IMR-90 (cell line): ENCODE measurements at regions not wholly inside any gene's neighbourhood (a gene's known extent, or its start where the extent isn't known, plus 50 kb on each side); places are given as distances from the start of the nearest gene placed in this dataset.

Experiments
- ATAC-seq: fragments of 200-7000 bp; cut with Tn5 transposase; 2 replicates; pipeline ENCODE4 v1.9.1; 2020; ENCODE audit warnings: low read depth, mild to moderate bottlenecking, moderate library complexity
- BruUV-seq: library from RNA; stranded (reverse); fragments of 400-500 nt; replicated peaks from 2 replicates; lab custom pipeline; 2021; lab: Mats Ljungman, UMichigan
- CTCF ChIA-PET: fragments of 300-600 bp; formaldehyde crosslinking; extraction: SDS; loops from one replicate; lab custom pipeline; 2021; ENCODE audit warnings: antibody characterized with exemption; lab: Yijun Ruan, JAX
- POLR2A ChIA-PET: fragments of 300-600 bp; sonication (Branson Sonifier 250); formaldehyde crosslinking; loops from one replicate; lab custom pipeline; 2022; ENCODE audit warnings: antibody characterized with exemption; ENCODE audit not compliant: unreplicated experiment; lab: Charles Lee
- DNase-seq: peaks from one replicate; pipeline ENCODE4 v3.0.0; 2013
- H2AFZ ChIP-seq: replicated peaks from 2 replicates; pipeline ENCODE3; 2013; ENCODE audit warnings: low read length, mild to moderate bottlenecking; ENCODE audit not compliant: poor library complexity
- H2AK5ac ChIP-seq: 2 replicates; pipeline ENCODE4 v1.6.1; 2013; ENCODE audit warnings: low read depth, low read length, inconsistent platforms
- H2AK9ac ChIP-seq: replicated peaks from 2 replicates; pipeline ENCODE3; 2013; ENCODE audit warnings: mild to moderate bottlenecking, low read depth, low read length, moderate library complexity; ENCODE audit not compliant: poor library complexity
- H2BK120ac ChIP-seq: 2 replicates; pipeline ENCODE4 v1.6.1; 2013; ENCODE audit warnings: low read depth, low read length, inconsistent platforms
- H2BK15ac ChIP-seq: 3 replicates; pipeline ENCODE4 v1.6.1; 2013; ENCODE audit warnings: low read depth, low read length, inconsistent platforms
- H2BK20ac ChIP-seq: 2 replicates; pipeline ENCODE4 v1.6.1; 2013; ENCODE audit warnings: low read depth, mild to moderate bottlenecking, inconsistent platforms, low read length, moderate library complexity
- H2BK5ac ChIP-seq: 2 replicates; pipeline ENCODE4 v1.6.1; 2013; ENCODE audit warnings: mild to moderate bottlenecking, low read depth, low read length, inconsistent platforms; ENCODE audit not compliant: poor library complexity, severe bottlenecking
- H3K14ac ChIP-seq: replicated peaks from 2 replicates; pipeline ENCODE4 v1.6.1; 2013; ENCODE audit warnings: low read depth, low read length, inconsistent platforms
- H3K18ac ChIP-seq: 2 replicates; pipeline ENCODE4 v1.6.1; 2013; ENCODE audit warnings: low read depth, low read length, control low read depth
- H3K23ac ChIP-seq: 2 replicates; pipeline ENCODE4 v1.6.1; 2013; ENCODE audit warnings: low read depth, low read length, inconsistent platforms
- H3K27ac ChIP-seq: 2 replicates; pipeline ENCODE4 v1.5.1; 2013; ENCODE audit warnings: mild to moderate bottlenecking, control low read depth, low read length; ENCODE audit not compliant: insufficient read depth
- H3K27me3 ChIP-seq: 2 replicates; pipeline ENCODE4 v1.6.1; 2013; ENCODE audit warnings: low read length; ENCODE audit not compliant: control insufficient read depth, insufficient read depth
- H3K36me3 ChIP-seq: 2 replicates; pipeline ENCODE4 v1.6.1; 2013; ENCODE audit warnings: low read length, mixed read lengths; ENCODE audit not compliant: control insufficient read depth, insufficient read depth
- H3K4ac ChIP-seq: 2 replicates; pipeline ENCODE4 v1.6.1; 2013; ENCODE audit warnings: low read depth, low read length, inconsistent platforms
- H3K4me1 ChIP-seq: 2 replicates; pipeline ENCODE4 v1.6.1; 2013; ENCODE audit warnings: low read length, mixed read lengths; ENCODE audit not compliant: control insufficient read depth, insufficient read depth
- H3K4me2 ChIP-seq: 2 replicates; pipeline ENCODE4 v1.6.1; 2013; ENCODE audit warnings: low read depth, mild to moderate bottlenecking, control low read depth, low read length, moderate library complexity
- H3K4me3 ChIP-seq: 2 replicates; pipeline ENCODE4 v1.5.1; 2013; ENCODE audit warnings: low read depth, mild to moderate bottlenecking, control low read depth, low read length, moderate library complexity; ENCODE audit not compliant: insufficient read depth
- H3K56ac ChIP-seq: 2 replicates; pipeline ENCODE4 v1.6.1; 2013; ENCODE audit warnings: low read length, inconsistent platforms; ENCODE audit not compliant: insufficient read depth; ENCODE audit errors: extremely low read depth
- H3K79me1 ChIP-seq, 2 experiments: 2 replicates each; pipeline ENCODE4 v1.6.1; 2013; ENCODE audit warnings: low read length in 2 of 2, inconsistent platforms in 1 of 2, low read depth in 1 of 2
- H3K9ac ChIP-seq: 2 replicates; pipeline ENCODE4 v1.6.1; 2013; ENCODE audit warnings: low read depth, low read length, control low read depth
- H3K9me1 ChIP-seq: 2 replicates; pipeline ENCODE4 v1.6.1; 2013; ENCODE audit warnings: low read length, inconsistent platforms; ENCODE audit not compliant: insufficient read depth
- H3K9me3 ChIP-seq: 2 replicates; pipeline ENCODE4 v1.6.1; 2013; ENCODE audit warnings: low read length; ENCODE audit not compliant: control insufficient read depth, insufficient read depth
- H4K20me1 ChIP-seq: 2 replicates; pipeline ENCODE4 v1.6.1; 2013; ENCODE audit warnings: low read length, inconsistent platforms; ENCODE audit not compliant: insufficient read depth
- H4K5ac ChIP-seq: 2 replicates; pipeline ENCODE4 v1.6.1; 2013; ENCODE audit warnings: mild to moderate bottlenecking, low read depth, low read length, control low read depth
- H4K8ac ChIP-seq, 2 experiments: 2 replicates each; pipeline ENCODE4 v1.6.1; 2013; ENCODE audit warnings: low read depth in 2 of 2, low read length in 2 of 2, control low read depth in 1 of 2, inconsistent platforms in 1 of 2
- H4K91ac ChIP-seq: 2 replicates; pipeline ENCODE4 v1.6.1; 2013; ENCODE audit warnings: low read depth, low read length, inconsistent platforms; ENCODE audit not compliant: insufficient read depth
- CHD1 ChIP-seq: IDR thresholded peaks from 2 replicates; pipeline ENCODE4 v1.6.1; 2012; ENCODE audit warnings: low read depth, low read length, improper control_type of control experiment
- FOS ChIP-seq: fragments of 150-350 bp; IDR thresholded peaks from 2 replicates; pipeline ENCODE4 v1.6.1; 2016; ENCODE audit warnings: low read depth, low read length
- MAFK ChIP-seq: IDR thresholded peaks from 2 replicates; pipeline ENCODE4 v1.6.1; 2012; ENCODE audit warnings: low read depth, low read length, improper control_type of control experiment
- NFE2L2 ChIP-seq: fragments of 150-350 bp; IDR thresholded peaks from 2 replicates; pipeline ENCODE4 v1.6.1; 2016; ENCODE audit warnings: low read depth, mild to moderate bottlenecking, low read length
- POLR2A ChIP-seq: IDR thresholded peaks from 2 replicates; pipeline ENCODE4 v1.6.1; 2012; ENCODE audit warnings: mild to moderate bottlenecking, low read depth, low read length
- RCOR1 ChIP-seq: IDR thresholded peaks from 2 replicates; pipeline ENCODE4 v1.6.1; 2012; ENCODE audit warnings: mild to moderate bottlenecking, low read length, improper control_type of control experiment; ENCODE audit not compliant: insufficient replicate concordance
- RFX5 ChIP-seq: IDR thresholded peaks from 2 replicates; pipeline ENCODE4 v1.8.0; 2012; ENCODE audit warnings: low read depth, mild to moderate bottlenecking, low read length, moderate library complexity
- SMC3 ChIP-seq: fragments of 150-350 bp; IDR thresholded peaks from 2 replicates; pipeline ENCODE4 v1.6.1; 2016; ENCODE audit warnings: low read depth, mild to moderate bottlenecking, antibody characterized with exemption, low read length, moderate library complexity
- WGBS, 2 experiments: methylation state at CpG; one replicate each; pipeline versions ENCODE4 v1.1.5 to v1.1.7; 2013; ENCODE audit warnings: missing lambda C conversion rate in 2 of 2; ENCODE audit not compliant: insufficient read length in 1 of 2; ENCODE audit errors: extremely low coverage in 2 of 2; 5-methylcytosine and 5-hydroxymethylcytosine counted together
- dilution Hi-C: fragments of 300-500 bp; cut with HindIII; formaldehyde crosslinking; loops from one replicate; pipeline ENCODE4 v1.14.3; 2018; ENCODE audit warnings: low sequenced_read_pairs; ENCODE audit not compliant: unreplicated experiment
- in situ Hi-C: fragments of 300-500 bp; cut with MboI; formaldehyde crosslinking; loops from 3 replicates; pipeline ENCODE4 v1.14.3; 2019; ENCODE audit warnings: low sequenced_read_pairs, inconsistent platforms, mixed read lengths
- intact Hi-C: fragments of 100-400 bp; cut with micrococcal nuclease; formaldehyde crosslinking; loops from 2 replicates; pipeline ENCODE4 v1.10.0; 2022
- TF ChIP-seq, protein P1 (sequence below): conservative IDR thresholded peaks from 2 replicates; pipeline ENCODE4 v1.5.1; 2012; ENCODE audit warnings: mild to moderate bottlenecking, low read depth, low read length, improper control_type of control experiment

DNA sequence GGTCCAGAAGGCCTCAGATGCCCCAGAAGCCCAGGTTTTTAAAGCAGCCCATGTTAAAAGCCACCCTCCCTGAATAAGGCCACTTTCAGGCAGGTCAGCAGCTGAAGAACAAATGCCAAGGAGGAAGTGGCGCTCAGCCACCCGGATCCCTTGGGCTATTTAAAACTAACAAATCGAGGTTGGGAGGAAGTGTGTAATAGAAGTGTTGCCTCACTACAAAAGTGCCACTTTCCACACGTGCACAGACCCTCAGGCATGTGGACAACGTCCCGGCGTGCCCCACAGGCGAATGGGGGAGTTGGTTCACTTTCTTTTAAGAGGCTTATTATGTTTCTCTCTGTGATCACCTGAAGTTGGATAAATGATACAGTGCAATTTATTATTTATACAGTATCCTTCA, 173.8 kb upstream of the SALL3 start:
- no peak for ATAC-seq
- no peak overlapping the region for H4K91ac ChIP-seq
- no peak overlapping the region for H2BK20ac ChIP-seq
- no peak overlapping the region for H4K8ac ChIP-seq
- H3K56ac ChIP-seq = no peak overlapping the region
- no peak overlapping the region for H2BK15ac ChIP-seq
- H3K4me1 ChIP-seq = no peaks in the 10 kb centered on the region
- DNase-seq = no peak
- H4K20me1 ChIP-seq = no peaks in the 10 kb centered on the region
- H2AK5ac ChIP-seq = no peak overlapping the region
- in situ Hi-C loops (no loop called here), dilution Hi-C loops (no loop called here), intact Hi-C loops (no loop called here)
- no peaks in the 10 kb centered on the region for H3K79me1 ChIP-seq
- H3K27ac ChIP-seq = no peak overlapping the region
- BruUV-seq = no TSS peak
- H2AFZ ChIP-seq = no peak overlapping the region
- H3K27me3 ChIP-seq = no peaks in the 10 kb centered on the region
- H3K4me3 ChIP-seq = no peak overlapping the region
- no peak for TF ChIP-seq FOS
- no peak for TF ChIP-seq MAFK
- no peak for TF ChIP-seq NFE2L2
- no peak for TF ChIP-seq RFX5
- TF ChIP-seq SMC3 = no peak
- TF ChIP-seq, protein P1, sequence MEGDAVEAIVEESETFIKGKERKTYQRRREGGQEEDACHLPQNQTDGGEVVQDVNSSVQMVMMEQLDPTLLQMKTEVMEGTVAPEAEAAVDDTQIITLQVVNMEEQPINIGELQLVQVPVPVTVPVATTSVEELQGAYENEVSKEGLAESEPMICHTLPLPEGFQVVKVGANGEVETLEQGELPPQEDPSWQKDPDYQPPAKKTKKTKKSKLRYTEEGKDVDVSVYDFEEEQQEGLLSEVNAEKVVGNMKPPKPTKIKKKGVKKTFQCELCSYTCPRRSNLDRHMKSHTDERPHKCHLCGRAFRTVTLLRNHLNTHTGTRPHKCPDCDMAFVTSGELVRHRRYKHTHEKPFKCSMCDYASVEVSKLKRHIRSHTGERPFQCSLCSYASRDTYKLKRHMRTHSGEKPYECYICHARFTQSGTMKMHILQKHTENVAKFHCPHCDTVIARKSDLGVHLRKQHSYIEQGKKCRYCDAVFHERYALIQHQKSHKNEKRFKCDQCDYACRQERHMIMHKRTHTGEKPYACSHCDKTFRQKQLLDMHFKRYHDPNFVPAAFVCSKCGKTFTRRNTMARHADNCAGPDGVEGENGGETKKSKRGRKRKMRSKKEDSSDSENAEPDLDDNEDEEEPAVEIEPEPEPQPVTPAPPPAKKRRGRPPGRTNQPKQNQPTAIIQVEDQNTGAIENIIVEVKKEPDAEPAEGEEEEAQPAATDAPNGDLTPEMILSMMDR = no peak
- no peak for TF ChIP-seq CHD1
- TF ChIP-seq POLR2A = no peak
- no peak for TF ChIP-seq RCOR1
- no peak overlapping the region for H3K23ac ChIP-seq
- WGBS, 2 experiments = no CpG with 5 or more reads among the region's 8 CpGs
- no peak overlapping the region for H2BK120ac ChIP-seq
- H3K9ac ChIP-seq = no peak overlapping the region
- H3K18ac ChIP-seq = no peak overlapping the region
- POLR2A ChIA-PET = no interaction called here
- H3K36me3 ChIP-seq = no peaks in the 10 kb centered on the region
- no peaks in the 10 kb centered on the region for H3K9me1 ChIP-seq
- peaks cover 60% of the 10 kb centered on the region for H3K9me3 ChIP-seq
- H3K14ac ChIP-seq = no peak overlapping the region
- H3K4me2 ChIP-seq = no peak overlapping the region
- H4K5ac ChIP-seq = no peak overlapping the region
- no peak overlapping the region for H2BK5ac ChIP-seq
- H3K4ac ChIP-seq = no peak overlapping the region
- CTCF ChIA-PET = no interaction called here
- no peak overlapping the region for H2AK9ac ChIP-seq
